ENCODE measurements at regions not wholly inside any gene's neighbourhood (a gene's known extent, or its start where the extent isn't known, plus 50 kb on each side); places are given as distances from the start of the nearest gene placed in this dataset.
A peak's percentile ranks its signal among the peaks of the same experiment; 100 is the strongest.

DNA sequence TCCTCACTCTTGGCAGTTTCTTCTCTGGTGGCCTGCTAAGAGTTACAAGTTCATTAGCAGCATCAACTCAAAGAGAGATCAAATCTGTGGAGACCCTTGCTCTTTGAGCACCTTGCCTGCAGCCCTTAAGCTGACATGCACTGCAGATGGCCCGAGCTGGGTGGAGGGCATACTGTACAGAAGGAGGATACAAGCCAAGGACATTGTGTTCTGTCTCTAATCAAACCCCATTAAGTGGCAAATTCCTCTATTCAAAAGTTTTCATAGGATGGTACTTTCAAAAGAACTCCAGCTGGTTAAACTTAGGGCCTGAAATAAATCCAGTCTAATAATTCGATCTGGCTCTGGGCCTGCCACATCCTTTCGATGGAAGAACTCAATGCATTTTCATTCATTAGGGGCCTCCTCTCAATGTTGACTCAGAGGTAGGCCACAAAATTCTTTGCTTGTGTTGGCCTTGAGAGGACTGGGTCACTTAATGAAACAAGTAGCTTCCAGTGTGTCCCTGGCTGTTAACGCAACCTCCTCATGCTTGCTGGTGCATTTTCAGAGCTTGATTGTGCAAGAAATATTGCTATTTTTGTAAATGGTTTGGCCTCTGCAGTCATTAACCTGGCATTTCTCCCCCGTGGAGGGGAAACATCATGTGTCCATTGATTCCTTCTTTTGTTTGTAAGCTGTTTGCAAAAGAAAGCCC is 318.2 kb downstream of the NUAK1 start:
- 74% methylated on average over 5 of the region's 5 CpGs for WGBS
- Histone ChIP-seq H2AK5ac (ENCODE audit: low read length, severe bottlenecking) (peak overlapping the region; percentile 33), H3K4ac (ENCODE audit: low read depth in 1 of 2, low read length in 2 of 2) (no peak overlapping the region)

DNA sequence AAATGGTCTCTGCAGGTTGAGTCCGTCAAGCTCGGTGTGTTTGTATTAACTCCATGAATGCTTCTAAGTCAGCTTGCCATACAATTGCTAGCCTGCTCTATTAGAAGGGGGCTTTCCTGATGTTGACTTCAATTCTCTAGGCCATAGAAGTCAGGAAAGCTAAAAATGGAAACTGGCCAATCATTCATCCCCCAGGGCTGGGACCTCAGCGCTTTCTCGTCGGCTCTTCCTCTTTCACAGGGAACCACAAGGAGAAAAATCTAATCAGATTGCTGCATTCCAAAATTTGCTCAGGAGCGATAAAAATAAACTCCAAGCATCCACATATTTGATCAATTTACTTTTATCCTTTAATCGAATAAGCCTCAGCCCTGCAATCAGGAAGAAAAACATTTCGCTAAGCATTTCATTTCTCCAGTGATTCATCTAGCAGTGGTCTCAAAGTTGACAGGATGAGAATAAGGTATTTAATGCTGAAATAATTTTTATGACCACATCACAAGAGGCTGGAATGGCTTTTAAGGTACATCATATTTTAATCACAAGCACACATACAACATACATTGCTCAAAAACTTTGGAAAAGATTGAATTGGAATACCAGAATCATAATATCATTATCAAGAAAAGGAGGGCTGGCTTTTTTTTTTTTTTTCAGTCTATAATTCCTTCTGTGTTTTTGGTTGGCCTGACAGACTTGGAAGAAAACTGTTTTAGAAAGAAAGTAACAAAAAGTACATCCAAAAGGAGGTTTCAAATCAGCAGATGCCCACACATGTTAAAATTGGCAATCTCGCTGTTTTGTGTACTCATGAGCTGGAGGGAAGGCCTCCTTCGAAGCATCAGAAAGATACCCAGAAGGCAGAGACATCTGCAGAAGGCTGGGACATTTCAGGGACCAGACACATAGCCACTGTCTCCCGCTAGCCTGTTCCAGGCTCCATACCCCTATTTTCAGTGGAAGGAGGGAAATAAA is 316.3 kb downstream of the NUAK1 start:
- Histone ChIP-seq H2BK120ac (ENCODE audit: low read depth, low read length) (no peak overlapping the region), H3K9ac (ENCODE audit: low read length) (no peak overlapping the region), H3K23ac (ENCODE audit: low read length in 2 of 2) (no peak overlapping the region), H2BK5ac (ENCODE audit: low read depth, low read length, poor library complexity, severe bottlenecking) (no peak overlapping the region), H2AK5ac (ENCODE audit: low read length, severe bottlenecking) (no peak overlapping the region), H3K18ac (ENCODE audit: low read depth in 1 of 2, low read length in 2 of 2) (no peak overlapping the region), H3K4me2 (ENCODE audit: low read length, poor library complexity, severe bottlenecking) (no peak overlapping the region), H4K8ac (ENCODE audit: low read length) (no peak overlapping the region), H3K14ac (ENCODE audit: low read length in 2 of 2) (no peak overlapping the region), H3K27me3 (ENCODE audit: control insufficient read depth in 1 of 2, insufficient read depth in 1 of 2, low read length in 2 of 2) (no peaks in the 10 kb centered on the region), H2BK15ac (ENCODE audit: low read depth, poor library complexity, severe bottlenecking) (no peak overlapping the region), H3K4ac (ENCODE audit: low read depth in 1 of 2, low read length in 2 of 2) (no peak overlapping the region), H2AFZ (ENCODE audit: low read depth, low read length) (no peak overlapping the region), H3K36me3 (ENCODE audit: control insufficient read depth in 1 of 2, insufficient read depth in 2 of 2, low read depth in 1 of 2, low read length in 2 of 2) (no peaks in the 10 kb centered on the region), H3K4me1 (ENCODE audit: control insufficient read depth, insufficient read depth, low read depth, low read length) (peaks cover 4% of the 10 kb centered on the region), H4K91ac (ENCODE audit: low read length) (no peak overlapping the region), H3K4me3 (ENCODE audit: insufficient read depth in 1 of 2, low read depth in 1 of 2, low read length in 2 of 2) (no peak overlapping the region), H2BK12ac (ENCODE audit: low read length in 2 of 2) (no peak overlapping the region), H3K27ac (ENCODE audit: low read length, poor library complexity, severe bottlenecking) (no peak overlapping the region), H3K79me1 (replicated peaks; ENCODE audit: low read length, poor library complexity, severe bottlenecking) (no peaks in the 10 kb centered on the region), H3K9me3 (ENCODE audit: control insufficient read depth, low read length) (no peaks in the 10 kb centered on the region)
- WGBS = 95% methylated on average over 6 of the region's 11 CpGs
- DNase-seq = no peak

More for the DNA sequence above, 318.2 kb downstream of the NUAK1 start:
- H2BK5ac ChIP-seq (ENCODE audit: low read depth, low read length, poor library complexity, severe bottlenecking) = no peak overlapping the region
- H3K23ac ChIP-seq (ENCODE audit: low read length in 2 of 2) = no peak overlapping the region
- peak overlapping the region in 1 of 2 experiments; percentile 30 for H3K4me3 ChIP-seq (ENCODE audit: insufficient read depth in 1 of 2, low read depth in 1 of 2, low read length in 2 of 2)
- peak; percentile 68 for DNase-seq
- H3K14ac ChIP-seq (ENCODE audit: low read length in 2 of 2) = no peak overlapping the region
- no peaks in the 10 kb centered on the region for H3K36me3 ChIP-seq (ENCODE audit: control insufficient read depth in 1 of 2, insufficient read depth in 2 of 2, low read depth in 1 of 2, low read length in 2 of 2)
- H3K4me2 ChIP-seq (ENCODE audit: low read length, poor library complexity, severe bottlenecking) = no peak overlapping the region
- H2BK15ac ChIP-seq (ENCODE audit: low read depth, poor library complexity, severe bottlenecking) = no peak overlapping the region
- no peak overlapping the region for H3K27ac ChIP-seq (ENCODE audit: low read length, poor library complexity, severe bottlenecking)
- no peak overlapping the region for H2BK120ac ChIP-seq (ENCODE audit: low read depth, low read length)
- no peak overlapping the region for H3K9ac ChIP-seq (ENCODE audit: low read length)
- H3K79me1 ChIP-seq (replicated peaks; ENCODE audit: low read length, poor library complexity, severe bottlenecking) = no peaks in the 10 kb centered on the region
- H3K27me3 ChIP-seq (ENCODE audit: control insufficient read depth in 1 of 2, insufficient read depth in 1 of 2, low read length in 2 of 2) = no peaks in the 10 kb centered on the region
- H2AFZ ChIP-seq (ENCODE audit: low read depth, low read length) = no peak overlapping the region
- peaks cover 4% of the 10 kb centered on the region for H3K4me1 ChIP-seq (ENCODE audit: control insufficient read depth, insufficient read depth, low read depth, low read length)
- H3K18ac ChIP-seq (ENCODE audit: low read depth in 1 of 2, low read length in 2 of 2) = peak overlapping the region in 1 of 2 experiments; percentile 23
- H4K91ac ChIP-seq (ENCODE audit: low read length) = no peak overlapping the region
- H4K8ac ChIP-seq (ENCODE audit: low read length) = no peak overlapping the region
- H3K9me3 ChIP-seq (ENCODE audit: control insufficient read depth, low read length) = no peaks in the 10 kb centered on the region
- H2BK12ac ChIP-seq (ENCODE audit: low read length in 2 of 2) = peak overlapping the region in 1 of 2 experiments; percentile 33

DNA sequence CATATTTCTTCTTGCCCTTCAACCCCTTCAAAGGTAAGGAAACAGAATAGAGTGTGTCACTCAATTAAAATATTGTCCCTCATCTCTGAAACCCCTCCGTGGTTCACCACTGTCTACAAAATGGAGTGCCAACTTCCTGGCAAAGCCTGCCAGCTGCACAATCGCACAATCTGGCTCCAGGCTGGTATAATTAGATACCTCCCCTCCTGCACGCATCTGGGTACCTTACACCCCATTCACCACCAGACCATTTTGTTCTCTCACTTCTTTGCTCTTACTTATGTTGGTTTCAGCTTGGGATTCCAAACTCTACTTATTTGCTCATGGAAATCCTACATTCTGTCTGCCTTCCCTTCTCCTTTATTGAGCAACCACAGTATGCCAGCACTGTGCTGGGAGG is 314.9 kb downstream of the NUAK1 start:
- 95% methylated on average over 3 of the region's 3 CpGs for WGBS
- H3K18ac ChIP-seq (ENCODE audit: low read depth in 1 of 2, low read length in 2 of 2) = no peak overlapping the region

DNA sequence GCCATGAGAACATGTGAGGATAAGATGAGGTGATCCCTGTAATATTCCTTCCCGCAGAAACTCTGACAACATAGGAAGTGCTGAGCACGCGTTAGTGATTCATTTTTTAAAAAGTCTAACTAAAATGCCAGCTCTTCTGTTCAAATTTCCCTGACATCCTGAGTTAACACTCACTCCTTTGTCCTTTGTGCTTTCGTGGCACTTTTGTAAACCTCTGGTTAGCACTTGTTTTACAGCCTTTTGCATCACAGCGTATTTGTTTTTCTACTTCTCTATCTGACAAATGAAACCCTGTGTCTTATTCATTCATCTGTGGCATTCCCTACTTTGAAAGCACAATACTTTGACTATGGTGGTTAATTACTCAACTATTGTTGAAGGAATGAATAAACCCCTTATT is 313.6 kb downstream of the NUAK1 start:
- Histone ChIP-seq H4K91ac (ENCODE audit: low read length) (no peak overlapping the region), H3K9ac (ENCODE audit: low read length) (no peak overlapping the region), H3K36me3 (ENCODE audit: control insufficient read depth in 1 of 2, insufficient read depth in 2 of 2, low read depth in 1 of 2, low read length in 2 of 2) (no peaks in the 10 kb centered on the region), H3K4me3 (ENCODE audit: insufficient read depth in 1 of 2, low read depth in 1 of 2, low read length in 2 of 2) (no peak overlapping the region), H2AK5ac (ENCODE audit: low read length, severe bottlenecking) (no peak overlapping the region), H3K4ac (ENCODE audit: low read depth in 1 of 2, low read length in 2 of 2) (no peak overlapping the region), H2BK15ac (ENCODE audit: low read depth, poor library complexity, severe bottlenecking) (no peak overlapping the region), H3K9me3 (ENCODE audit: control insufficient read depth, low read length) (no peaks in the 10 kb centered on the region), H3K18ac (ENCODE audit: low read depth in 1 of 2, low read length in 2 of 2) (no peak overlapping the region), H3K4me1 (ENCODE audit: control insufficient read depth, insufficient read depth, low read depth, low read length) (peaks cover 4% of the 10 kb centered on the region), H2BK12ac (ENCODE audit: low read length in 2 of 2) (no peak overlapping the region), H4K8ac (ENCODE audit: low read length) (no peak overlapping the region), H3K23ac (ENCODE audit: low read length in 2 of 2) (no peak overlapping the region), H3K14ac (ENCODE audit: low read length in 2 of 2) (no peak overlapping the region), H2BK120ac (ENCODE audit: low read depth, low read length) (no peak overlapping the region), H2BK5ac (ENCODE audit: low read depth, low read length, poor library complexity, severe bottlenecking) (no peak overlapping the region), H3K4me2 (ENCODE audit: low read length, poor library complexity, severe bottlenecking) (no peak overlapping the region), H3K27me3 (ENCODE audit: control insufficient read depth in 1 of 2, insufficient read depth in 1 of 2, low read length in 2 of 2) (no peaks in the 10 kb centered on the region), H2AFZ (ENCODE audit: low read depth, low read length) (no peak overlapping the region), H3K27ac (ENCODE audit: low read length, poor library complexity, severe bottlenecking) (peak overlapping the region; percentile 23), H3K79me1 (replicated peaks; ENCODE audit: low read length, poor library complexity, severe bottlenecking) (no peaks in the 10 kb centered on the region)
- WGBS = 84% methylated on average over 4 of the region's 5 CpGs
- DNase-seq = no peak

More for the DNA sequence above, 314.9 kb downstream of the NUAK1 start:
- Histone ChIP-seq H3K23ac (ENCODE audit: low read length in 2 of 2) (no peak overlapping the region), H3K14ac (ENCODE audit: low read length in 2 of 2) (no peak overlapping the region), H3K36me3 (ENCODE audit: control insufficient read depth in 1 of 2, insufficient read depth in 2 of 2, low read depth in 1 of 2, low read length in 2 of 2) (no peaks in the 10 kb centered on the region), H2BK12ac (ENCODE audit: low read length in 2 of 2) (no peak overlapping the region), H4K8ac (ENCODE audit: low read length) (no peak overlapping the region), H3K4me1 (ENCODE audit: control insufficient read depth, insufficient read depth, low read depth, low read length) (peaks cover 4% of the 10 kb centered on the region), H3K4me2 (ENCODE audit: low read length, poor library complexity, severe bottlenecking) (no peak overlapping the region), H4K91ac (ENCODE audit: low read length) (no peak overlapping the region), H2AK5ac (ENCODE audit: low read length, severe bottlenecking) (no peak overlapping the region), H3K79me1 (replicated peaks; ENCODE audit: low read length, poor library complexity, severe bottlenecking) (no peaks in the 10 kb centered on the region), H2BK120ac (ENCODE audit: low read depth, low read length) (no peak overlapping the region), H3K27ac (ENCODE audit: low read length, poor library complexity, severe bottlenecking) (no peak overlapping the region), H2BK5ac (ENCODE audit: low read depth, low read length, poor library complexity, severe bottlenecking) (no peak overlapping the region), H3K4me3 (ENCODE audit: insufficient read depth in 1 of 2, low read depth in 1 of 2, low read length in 2 of 2) (no peak overlapping the region), H2BK15ac (ENCODE audit: low read depth, poor library complexity, severe bottlenecking) (no peak overlapping the region), H2AFZ (ENCODE audit: low read depth, low read length) (no peak overlapping the region), H3K9me3 (ENCODE audit: control insufficient read depth, low read length) (no peaks in the 10 kb centered on the region), H3K27me3 (ENCODE audit: control insufficient read depth in 1 of 2, insufficient read depth in 1 of 2, low read length in 2 of 2) (no peaks in the 10 kb centered on the region), H3K9ac (ENCODE audit: low read length) (no peak overlapping the region), H3K4ac (ENCODE audit: low read depth in 1 of 2, low read length in 2 of 2) (no peak overlapping the region)
- no peak for DNase-seq

Measured in mesenchymal stem cell (in vitro differentiated cells and primary cell).